ENCODE measurements at regions not wholly inside any gene's neighbourhood (a gene's known extent, or its start where the extent isn't known, plus 50 kb on each side); places are given as distances from the start of the nearest gene placed in this dataset.

- POLR2A ChIA-PET, result no interaction called here
- CTCF ChIA-PET, result no interaction called here
- no peak for DNase-seq (ENCODE audit: low read depth)
Observed at GRCh38 chr12:60174941-60175340, 579.1 kb downstream of the SLC16A7 start.

DNA sequence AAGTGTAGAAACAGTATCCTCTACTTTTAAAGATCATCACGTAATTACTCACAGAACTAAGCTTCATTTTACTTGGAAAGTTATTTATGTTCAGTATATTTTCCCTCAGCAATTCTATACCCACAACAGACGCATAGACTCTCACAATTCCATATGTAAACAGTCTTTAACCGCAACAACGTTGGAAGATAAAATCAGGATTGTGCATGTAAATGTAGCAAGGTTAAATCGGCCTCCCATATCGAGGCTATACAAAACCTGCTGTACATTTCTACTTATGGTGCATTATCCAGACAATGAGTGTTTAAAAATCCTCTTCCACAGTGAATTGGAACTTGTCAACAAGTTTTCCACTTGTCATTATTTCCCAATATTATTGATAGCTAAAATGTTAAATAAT lies 581.1 kb downstream of the SLC16A7 start:
- no peak for DNase-seq (ENCODE audit: low read depth)
- Histone ChIP-seq H3K36me3 (ENCODE audit: control insufficient read depth, insufficient read depth, low read length) (no peaks in the 10 kb centered on the region), H3K27me3 (ENCODE audit: control insufficient read depth, insufficient read depth, low read length) (no peaks in the 10 kb centered on the region), H3K4me3 (ENCODE audit: low read depth, low read length) (no peak overlapping the region)
- TF ChIP-seq CTCF (IDR thresholded peaks at IDR 0.05; ENCODE audit: insufficient read depth, low read depth, low read length), result no peak
- POLR2A ChIA-PET, result no interaction called here
- CTCF ChIA-PET, result interaction anchor here (1.2 kb wide), 1 partner anchor 15 kb away, joined by 4 read pairs; no protein-coding TSS in a partner anchor

More at GRCh38 chr12:60174941-60175340, 579.1 kb downstream of the SLC16A7 start:
- TF ChIP-seq CTCF (IDR thresholded peaks at IDR 0.05; ENCODE audit: insufficient read depth, low read depth, low read length), result no peak
- Histone ChIP-seq H3K4me3 (ENCODE audit: low read depth, low read length) (no peak overlapping the region), H3K36me3 (ENCODE audit: control insufficient read depth, insufficient read depth, low read length) (no peaks in the 10 kb centered on the region), H3K27me3 (ENCODE audit: control insufficient read depth, insufficient read depth, low read length) (no peaks in the 10 kb centered on the region)

- Histone ChIP-seq H3K4me3 (ENCODE audit: low read depth, low read length) (no peak overlapping the region), H3K27me3 (ENCODE audit: control insufficient read depth, insufficient read depth, low read length) (no peaks in the 10 kb centered on the region), H3K36me3 (ENCODE audit: control insufficient read depth, insufficient read depth, low read length) (no peaks in the 10 kb centered on the region)
- TF ChIP-seq CTCF (IDR thresholded peaks at IDR 0.05; ENCODE audit: insufficient read depth, low read depth, low read length), result no peak
- DNase-seq (ENCODE audit: low read depth), result no peak
- ChIA-PET CTCF (no interaction called here), POLR2A (no interaction called here)
Observed at GRCh38 chr12:60180298-60180697, 584.5 kb downstream of the SLC16A7 start.

DNA sequence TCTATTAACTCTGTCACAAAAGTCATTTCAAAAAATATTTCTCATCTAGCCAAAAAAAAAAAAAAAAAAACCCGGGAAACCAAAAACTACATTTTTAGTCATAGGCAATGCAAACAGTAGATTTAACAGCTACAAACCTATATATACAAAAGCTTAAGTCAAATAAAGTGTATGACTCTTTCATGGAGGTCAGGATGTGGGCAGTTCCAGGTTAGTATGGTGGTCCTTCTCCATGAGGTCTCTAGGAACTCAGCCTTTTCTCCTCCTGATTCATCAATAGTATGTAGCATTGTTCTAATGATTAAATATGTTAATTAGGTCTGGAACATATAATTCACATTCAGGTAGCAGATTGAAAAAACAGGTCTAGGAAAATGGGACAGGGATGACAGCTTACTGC lies 586.5 kb downstream of the SLC16A7 start:
- ChIA-PET CTCF (interaction anchor here (1.0 kb wide), 1 partner anchor 9 kb away, joined by 3 read pairs; no protein-coding TSS in a partner anchor), POLR2A (interaction anchor here (0.7 kb wide), 1 partner anchor 213 kb away, joined by 15 read pairs; no protein-coding TSS in a partner anchor)
- Histone ChIP-seq H3K4me3 (ENCODE audit: low read depth, low read length) (no peak overlapping the region), H3K27me3 (ENCODE audit: control insufficient read depth, insufficient read depth, low read length) (no peaks in the 10 kb centered on the region), H3K36me3 (ENCODE audit: control insufficient read depth, insufficient read depth, low read length) (no peaks in the 10 kb centered on the region)
- no peak for TF ChIP-seq CTCF (IDR thresholded peaks at IDR 0.05; ENCODE audit: insufficient read depth, low read depth, low read length)
- no peak for DNase-seq (ENCODE audit: low read depth)

- H3K36me3 ChIP-seq (ENCODE audit: control insufficient read depth, insufficient read depth, low read length), result no peaks in the 10 kb centered on the region
- TF ChIP-seq CTCF (IDR thresholded peaks at IDR 0.05; ENCODE audit: insufficient read depth, low read depth, low read length), result no peak
- no peak for DNase-seq (ENCODE audit: low read depth)
- H3K27me3 ChIP-seq (ENCODE audit: control insufficient read depth, insufficient read depth, low read length), result no peaks in the 10 kb centered on the region
- H3K4me3 ChIP-seq (ENCODE audit: low read depth, low read length), result no peak overlapping the region
- POLR2A ChIA-PET, result no interaction called here
- CTCF ChIA-PET, result no interaction called here
Observed at GRCh38 chr12:60184096-60184495, 588.3 kb downstream of the SLC16A7 start.

Data from BJ (cell line).